HG03108 (cell line): ENCODE measurements at regions not wholly inside any gene's neighbourhood (a gene's known extent, or its start where the extent isn't known, plus 50 kb on each side); places are given as distances from the start of the nearest gene placed in this dataset.
"Not testable (repeated sequence)": the region's sequence is repeated elsewhere in the genome, so short reads cannot be mapped to it uniquely, and the experiment has no call there.

ENCODE experiments used
- ATAC-seq: cut with Tn5 transposase; IDR thresholded peaks from one replicate; pipeline ENCODE4 v1.9.1; 2021; ENCODE audit warnings: moderate library complexity; ENCODE audit not compliant: unreplicated experiment

- ATAC-seq = no peak
These were observed 122.8 kb upstream of the TNPO1 start for GRCh38 chr5:72693546-72694205.

GRCh38 chr5:72692651-72693442 lies 123.6 kb upstream of the TNPO1 start:
- ATAC-seq = no peak

- ATAC-seq = no peak
These were observed 124.2 kb upstream of the TNPO1 start for GRCh38 chr5:72692231-72692637.

GRCh38 chr5:72691751-72692150 lies 124.7 kb upstream of the TNPO1 start:
- no peak for ATAC-seq

GRCh38 chr5:72688916-72689315 lies 127.5 kb upstream of the TNPO1 start:
- ATAC-seq = no peak

GRCh38 chr5:72687288-72687687 lies 129.2 kb upstream of the TNPO1 start:
- no peak for ATAC-seq

GRCh38 chr5:72682561-72682960 lies 133.9 kb upstream of the TNPO1 start:
- no peak for ATAC-seq

GRCh38 chr5:72681781-72682180 lies 134.7 kb upstream of the TNPO1 start:
- no peak for ATAC-seq

GRCh38 chr5:72677447-72677846 lies 139.0 kb upstream of the TNPO1 start:
- ATAC-seq = no peak

- not testable (repeated sequence) for ATAC-seq
These were observed 139.6 kb upstream of the TNPO1 start for GRCh38 chr5:72676831-72677230.

GRCh38 chr5:72673623-72674022 lies 142.8 kb upstream of the TNPO1 start:
- no peak for ATAC-seq

GRCh38 chr5:72673180-72673579 lies 143.3 kb upstream of the TNPO1 start:
- ATAC-seq = no peak

- no peak for ATAC-seq
These were observed 148.8 kb upstream of the TNPO1 start for GRCh38 chr5:72667708-72668107.

GRCh38 chr5:72662936-72663335 lies 153.5 kb upstream of the TNPO1 start:
- no peak for ATAC-seq

GRCh38 chr5:72662305-72662704 lies 154.2 kb upstream of the TNPO1 start:
- no peak for ATAC-seq

- no peak for ATAC-seq
These were observed 154.2 kb upstream of the ZNF366 start for GRCh38 chr5:72661405-72661804.

GRCh38 chr5:72659726-72660125 lies 152.5 kb upstream of the ZNF366 start:
- no peak for ATAC-seq

GRCh38 chr5:72658761-72659540 lies 151.7 kb upstream of the ZNF366 start:
- no peak for ATAC-seq

GRCh38 chr5:72658161-72658560 lies 151.0 kb upstream of the ZNF366 start:
- no peak for ATAC-seq

GRCh38 chr5:72656756-72657513 lies 149.7 kb upstream of the ZNF366 start:
- ATAC-seq = no peak

- no peak for ATAC-seq
These were observed 149.1 kb upstream of the ZNF366 start for GRCh38 chr5:72656331-72656730.
